ENCODE measurements at regions not wholly inside any gene's neighbourhood (a gene's known extent, or its start where the extent isn't known, plus 50 kb on each side); places are given as distances from the start of the nearest gene placed in this dataset.
A peak's percentile ranks its signal among the peaks of the same experiment; 100 is the strongest.
"Not testable (repeated sequence)": the region's sequence is repeated elsewhere in the genome, so short reads cannot be mapped to it uniquely, and the experiment has no call there.

DNA sequence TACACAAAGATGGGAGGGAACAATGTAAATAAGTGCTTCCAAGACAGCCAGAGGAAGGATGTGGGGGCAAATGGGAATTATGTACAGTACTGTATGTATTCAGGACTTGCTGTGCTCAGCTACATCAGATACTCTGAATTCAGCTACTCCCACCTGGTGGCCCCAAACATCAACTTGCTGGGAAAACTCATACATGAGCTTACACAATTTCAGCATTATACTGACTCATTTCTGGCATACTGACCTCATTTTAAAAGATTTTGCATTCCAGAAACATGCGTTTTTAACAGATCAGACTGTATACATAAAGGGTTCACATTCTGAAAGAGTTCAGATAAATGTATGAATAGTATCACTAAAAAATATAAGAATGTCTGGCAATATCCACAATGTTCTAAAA, 59.7 kb downstream of the GPX5 start:
- no peak for DNase-seq (ENCODE audit: low read depth, low spot score)

DNA sequence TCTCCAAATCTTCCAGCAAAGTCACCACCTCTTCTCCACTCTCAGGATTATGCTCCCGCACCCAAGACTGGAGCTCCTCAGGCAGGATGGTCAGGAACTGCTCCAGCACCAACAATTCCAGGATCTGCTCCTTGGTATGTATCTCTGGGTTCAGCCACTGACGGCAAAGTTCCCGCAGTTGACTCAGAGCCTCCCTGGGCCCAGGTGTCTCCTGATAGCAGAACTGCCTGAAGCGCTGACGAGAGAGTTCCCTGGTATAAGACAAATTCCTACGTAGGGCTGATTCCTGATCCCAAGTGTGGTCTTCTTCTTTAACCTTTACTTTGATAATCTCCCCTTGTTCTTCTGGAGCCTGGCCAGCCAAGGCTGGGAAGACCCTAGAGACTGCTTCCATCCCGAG, 60.6 kb downstream of the GPX5 start:
- DNase-seq (ENCODE audit: low read depth, low spot score) = peak; percentile 73

DNA sequence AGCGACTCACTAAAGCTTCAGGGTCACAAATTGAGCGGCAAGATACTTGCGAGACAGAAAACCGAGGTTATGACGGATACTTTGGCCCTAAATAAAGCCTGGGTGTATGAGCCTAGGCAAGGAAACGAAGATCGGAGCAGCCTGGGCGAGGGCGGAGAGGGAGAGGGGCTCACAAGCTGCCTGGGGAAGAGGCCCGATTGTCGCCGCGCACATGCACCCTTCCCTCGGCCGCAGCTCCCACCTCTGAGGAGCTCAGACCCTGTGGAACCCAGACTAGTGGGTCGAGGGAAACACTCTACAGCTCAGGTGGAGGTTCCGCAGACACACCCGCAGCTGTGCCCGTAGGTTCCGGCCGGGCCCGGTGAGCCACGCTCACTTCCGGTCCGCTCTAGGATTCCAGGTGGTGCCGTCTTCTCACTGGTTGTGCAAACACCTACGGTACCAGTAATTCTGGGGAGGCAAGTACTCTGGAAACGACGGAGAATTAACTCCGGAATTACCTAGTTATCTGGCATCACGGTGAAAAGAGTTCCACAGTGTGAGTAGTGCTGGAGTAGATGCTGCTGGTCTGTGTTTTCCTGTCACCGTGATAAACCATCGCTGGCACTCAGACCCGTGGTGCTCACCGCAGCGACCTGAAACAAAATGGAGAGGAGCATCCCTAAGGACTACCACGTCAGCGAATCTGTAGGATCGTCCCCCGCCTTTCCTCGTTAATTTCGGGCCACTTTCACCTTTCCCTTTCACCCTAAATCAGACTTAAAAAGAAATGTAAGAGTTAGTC, 61.5 kb downstream of the GPX5 start:
- DNase-seq (ENCODE audit: low read depth, low spot score) = peak; percentile 89

DNA sequence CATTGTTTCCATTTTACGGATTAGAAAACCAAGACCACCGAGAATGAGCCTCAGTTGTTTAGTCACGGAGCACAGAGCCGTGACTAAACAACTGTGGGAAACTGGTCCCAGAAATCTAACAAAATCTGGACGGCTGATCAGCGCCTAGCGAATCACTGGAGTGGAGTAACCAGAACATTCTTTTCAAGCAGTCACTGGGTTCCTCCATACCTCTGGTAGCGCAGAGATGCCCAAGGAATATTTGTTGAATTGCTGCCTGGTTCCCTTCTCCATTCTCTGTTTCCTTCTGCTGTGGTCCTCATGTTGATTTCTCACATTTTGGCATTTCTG, 62.0 kb downstream of the GPX5 start:
- DNase-seq (ENCODE audit: low read depth, low spot score) = no peak

DNA sequence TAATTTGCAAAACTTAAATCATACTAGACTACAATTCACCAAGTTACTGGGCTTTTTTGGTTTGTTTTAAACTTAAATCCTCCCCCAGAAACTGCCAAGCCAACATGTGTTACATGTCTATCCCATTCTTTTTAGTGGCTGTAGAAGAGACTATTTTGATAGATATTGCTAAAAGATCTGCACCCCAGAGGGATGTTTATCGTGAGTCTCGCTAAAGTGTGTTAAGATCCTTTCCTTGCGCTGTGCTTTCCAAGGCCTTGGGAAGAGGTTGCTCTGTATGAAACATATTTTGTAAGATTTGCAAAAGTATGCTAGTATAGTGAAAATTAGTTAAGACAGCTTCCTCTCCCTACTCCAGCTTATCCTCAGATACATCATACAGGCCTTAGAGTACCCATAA, 63.0 kb downstream of the GPX5 start:
- DNase-seq (ENCODE audit: low read depth, low spot score) = no peak

- DNase-seq (ENCODE audit: low read depth, low spot score) = peak; percentile 98
These were observed 63.7 kb downstream of the GPX5 start for GRCh38 chr6:28589234-28589956.

DNA sequence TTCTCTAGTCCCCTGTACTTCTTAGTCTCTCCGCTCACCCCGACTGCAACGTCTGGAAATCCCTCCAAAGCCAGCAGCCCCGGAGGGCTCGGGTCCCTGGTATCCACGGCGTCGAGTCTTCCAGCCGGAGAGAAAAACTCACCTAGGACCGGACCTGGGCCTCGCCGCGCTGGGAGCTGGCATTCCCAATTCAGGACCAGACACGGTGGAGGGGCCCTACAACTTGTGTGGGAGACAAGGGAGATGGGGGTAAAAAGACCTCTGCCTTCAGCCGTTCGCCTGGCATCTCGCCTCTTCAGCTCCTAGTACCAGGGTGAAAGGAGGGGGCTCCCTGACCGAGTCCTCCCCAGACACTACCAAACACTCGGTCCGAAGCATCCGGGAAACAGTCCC, 64.3 kb downstream of the GPX5 start:
- no peak for DNase-seq (ENCODE audit: low read depth, low spot score)

DNA sequence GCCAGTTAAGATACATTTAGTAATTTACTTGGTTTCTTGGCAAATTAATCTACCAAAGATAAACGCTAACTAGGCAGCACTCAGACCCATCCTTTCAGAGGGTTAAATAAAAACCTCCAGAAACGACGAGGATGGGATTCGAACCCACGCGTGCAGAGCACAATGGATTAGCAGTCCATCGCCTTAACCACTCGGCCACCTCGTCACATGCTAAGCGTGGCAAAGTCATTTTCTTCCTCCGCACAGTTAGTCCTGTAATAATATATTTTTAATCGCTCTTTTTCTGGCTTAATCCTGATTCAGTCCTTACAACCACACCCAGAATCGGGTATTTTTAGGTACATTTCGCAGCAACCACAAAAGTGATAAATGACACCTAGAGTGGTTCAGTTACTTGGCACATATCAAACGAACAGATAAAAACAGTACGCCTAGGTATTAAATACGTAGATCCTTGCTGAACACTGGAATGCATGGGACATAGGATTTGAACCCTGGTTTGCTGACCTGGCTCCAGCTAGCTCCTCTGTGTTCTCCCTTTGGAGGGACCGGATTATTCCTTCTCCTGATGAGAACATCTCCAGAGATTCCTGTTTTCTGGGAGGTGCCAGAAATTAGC, 71.6 kb downstream of the GPX5 start:
- DNase-seq (ENCODE audit: low read depth, low spot score) = peak; percentile 72

GRCh38 chr6:28597924-28598722, 72.4 kb downstream of the GPX5 start:
- DNase-seq (ENCODE audit: low read depth, low spot score) = peak; percentile 28

DNA sequence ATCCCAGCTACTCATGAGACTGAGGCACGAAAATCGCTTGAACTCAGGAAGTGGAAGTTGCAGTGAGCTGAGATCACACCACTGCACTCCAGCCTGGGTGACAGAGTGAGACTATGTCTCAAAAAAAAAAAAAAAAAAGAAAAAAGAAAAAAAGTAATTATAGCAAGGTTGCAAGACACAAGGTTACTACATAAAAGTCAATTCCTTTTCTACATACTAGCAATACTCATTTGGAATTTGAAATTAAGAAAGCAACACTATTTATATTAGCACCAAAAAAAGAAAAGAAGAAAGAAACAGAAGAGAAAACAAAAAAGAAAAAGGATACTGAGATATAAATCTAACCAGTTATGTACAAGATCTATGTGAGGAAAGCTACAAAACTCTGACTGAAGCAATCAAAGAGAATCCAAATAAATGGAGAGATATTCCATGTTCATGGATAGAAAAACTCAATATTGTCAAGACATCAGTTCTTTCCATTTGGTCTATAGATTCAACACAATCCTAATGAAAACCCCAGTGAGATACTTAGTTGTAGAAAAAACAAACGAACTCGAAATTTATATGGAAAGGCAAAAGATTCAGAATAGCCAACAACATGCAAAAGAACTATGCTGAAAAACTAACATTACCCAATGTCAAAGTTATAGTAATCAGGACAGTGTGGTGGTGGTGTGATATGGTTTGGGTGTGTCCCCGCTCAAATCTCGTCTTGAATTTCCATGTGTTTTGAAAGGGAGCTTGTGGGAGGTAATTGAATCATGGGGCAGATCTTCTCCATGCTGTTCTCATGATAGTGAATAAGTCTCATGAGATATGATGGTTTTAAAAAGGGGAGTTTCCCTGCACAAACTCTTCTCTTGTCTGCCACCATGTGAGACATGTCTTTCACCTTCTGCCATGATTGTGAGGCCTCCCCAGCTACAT, 73.3 kb downstream of the GPX5 start:
- DNase-seq (ENCODE audit: low read depth, low spot score) = no peak

GRCh38 chr6:28600245-28600644, 74.6 kb downstream of the GPX5 start:
- DNase-seq (ENCODE audit: low read depth, low spot score) = no peak

- no peak for DNase-seq (ENCODE audit: low read depth, low spot score)
These were observed 78.2 kb downstream of the GPX5 start for GRCh38 chr6:28603891-28604290.

- DNase-seq (ENCODE audit: low read depth, low spot score) = peak; percentile 86
These were observed 81.0 kb downstream of the GPX5 start for GRCh38 chr6:28606424-28607391.

DNA sequence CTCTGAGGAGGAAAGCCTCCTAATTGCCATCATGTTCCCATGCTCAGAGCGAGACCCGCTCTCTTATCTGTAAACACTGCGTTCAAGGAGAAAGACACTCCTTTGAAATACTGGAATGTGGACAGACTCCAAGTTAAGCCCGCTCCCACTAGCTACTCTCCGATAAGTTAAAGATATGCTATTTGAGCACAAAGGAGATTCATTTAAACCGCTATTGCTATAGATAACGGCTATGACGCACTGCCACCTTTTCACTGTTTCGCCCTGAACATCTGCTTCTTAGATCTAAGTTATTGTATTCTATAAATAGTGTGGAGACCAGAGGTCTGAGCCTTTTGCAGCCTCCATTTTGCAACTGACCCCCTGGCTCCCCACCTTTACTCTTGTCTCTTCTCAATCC, 82.3 kb downstream of the GPX5 start:
- DNase-seq (ENCODE audit: low read depth, low spot score) = no peak

GRCh38 chr6:28609672-28610071, 84.0 kb downstream of the GPX5 start:
- DNase-seq (ENCODE audit: low read depth, low spot score) = no peak

GRCh38 chr6:28615616-28615954, 89.9 kb downstream of the GPX5 start:
- no peak for DNase-seq (ENCODE audit: low read depth, low spot score)

DNA sequence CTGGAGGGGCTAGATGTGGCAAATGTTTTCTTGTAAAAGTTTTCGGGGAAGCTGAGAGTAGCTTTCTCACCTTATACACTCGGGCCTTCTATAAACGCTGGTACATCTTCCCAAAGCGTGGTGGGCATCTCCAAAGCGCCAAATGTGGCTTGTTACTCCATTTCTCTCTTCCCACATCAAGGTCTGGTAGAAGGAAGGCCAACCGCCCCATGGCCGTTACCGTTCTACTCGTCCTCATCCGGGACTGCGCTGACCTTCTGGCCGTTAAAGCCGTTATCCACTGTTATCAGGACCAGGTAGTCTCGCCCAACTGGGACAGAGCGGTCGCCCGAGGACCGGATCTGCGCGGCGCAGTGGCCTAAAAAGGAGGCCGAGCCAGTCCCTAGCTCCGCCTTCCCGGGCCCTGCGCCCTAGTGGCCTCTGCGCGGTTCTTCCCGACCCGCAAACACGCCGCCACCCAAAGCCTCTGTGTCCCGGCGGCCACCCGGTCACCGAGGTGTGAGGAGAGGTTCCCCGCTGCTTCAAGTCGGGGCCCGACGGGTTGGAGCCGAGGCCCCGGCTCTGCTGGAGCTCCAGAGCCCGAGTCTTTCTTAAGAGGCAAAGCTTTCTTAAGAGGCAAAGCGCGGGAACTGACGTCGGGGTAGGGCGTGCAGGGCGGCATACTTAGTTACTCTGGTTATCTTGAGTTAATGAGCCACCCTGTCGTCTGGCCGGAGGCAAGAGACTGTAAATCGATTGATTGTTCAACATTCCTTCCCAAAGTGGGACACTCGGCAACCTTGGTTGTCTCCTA, 90.5 kb downstream of the GPX5 start:
- DNase-seq (ENCODE audit: low read depth, low spot score) = peak; percentile 96

- DNase-seq (ENCODE audit: low read depth, low spot score) = peak; percentile 88
These were observed 93.3 kb downstream of the GPX5 start for GRCh38 chr6:28618898-28619555.

DNA sequence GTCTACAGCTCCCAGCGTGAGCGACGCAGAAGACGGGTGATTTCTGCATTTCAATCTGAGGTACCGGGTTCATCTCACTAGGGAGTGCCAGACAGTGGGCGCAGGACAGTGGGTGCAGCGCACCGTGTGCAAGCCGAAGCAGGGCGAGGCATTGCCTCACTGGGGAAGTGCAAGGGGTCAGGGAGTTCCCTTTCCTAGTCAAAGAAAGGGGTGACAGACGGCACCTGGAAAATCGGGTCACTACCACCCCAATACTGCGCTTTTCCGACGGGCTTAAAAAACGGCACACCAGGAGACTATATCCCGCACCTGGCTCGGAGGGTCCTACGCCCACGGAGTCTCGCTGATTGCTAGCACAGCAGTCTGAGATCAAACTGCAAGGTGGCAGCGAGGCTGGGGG, 95.6 kb downstream of the GPX5 start:
- not testable (repeated sequence) for DNase-seq (ENCODE audit: low read depth, low spot score)

All from ELF-1 (cell line).